SH-SY5Y (cell line): ENCODE measurements at regions not wholly inside any gene's neighbourhood (a gene's known extent, or its start where the extent isn't known, plus 50 kb on each side); places are given as distances from the start of the nearest gene placed in this dataset.

ENCODE experiments used
- GATA2 ChIP-seq: IDR thresholded peaks from 2 replicates; pipeline ENCODE4 v1.6.1; 2011; ENCODE audit warnings: mild to moderate bottlenecking, low read depth, low read length
- GATA3 ChIP-seq: IDR thresholded peaks from 2 replicates; pipeline ENCODE4 v1.6.1; 2011; ENCODE audit warnings: low read depth, mild to moderate bottlenecking, low read length, moderate library complexity

DNA sequence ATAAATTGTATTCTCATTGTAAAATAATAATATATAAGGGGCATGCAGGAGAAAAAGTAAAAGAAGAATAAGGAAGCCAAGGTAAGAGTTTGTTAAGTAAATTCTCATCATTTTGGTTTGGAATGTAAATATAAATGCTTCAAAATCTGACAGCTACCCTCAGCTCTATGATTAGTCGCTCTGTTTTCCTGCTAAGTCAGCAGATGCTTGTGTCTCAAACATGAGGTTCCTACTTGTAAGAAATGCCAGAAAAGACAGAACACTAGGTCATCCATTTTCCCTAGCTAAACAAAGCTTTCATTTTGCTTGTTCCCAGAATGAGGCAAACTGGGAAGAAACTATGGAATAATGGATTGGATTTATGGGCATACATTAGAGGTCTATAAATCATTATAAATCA lies 293.1 kb downstream of the DMRTA1 start:
- no peak for TF ChIP-seq GATA2
- TF ChIP-seq GATA3, result no peak
